ENCODE measurements at regions not wholly inside any gene's neighbourhood (a gene's known extent, or its start where the extent isn't known, plus 50 kb on each side); places are given as distances from the start of the nearest gene placed in this dataset.
"Not testable (repeated sequence)": the region's sequence is repeated elsewhere in the genome, so short reads cannot be mapped to it uniquely, and the experiment has no call there.

DNA sequence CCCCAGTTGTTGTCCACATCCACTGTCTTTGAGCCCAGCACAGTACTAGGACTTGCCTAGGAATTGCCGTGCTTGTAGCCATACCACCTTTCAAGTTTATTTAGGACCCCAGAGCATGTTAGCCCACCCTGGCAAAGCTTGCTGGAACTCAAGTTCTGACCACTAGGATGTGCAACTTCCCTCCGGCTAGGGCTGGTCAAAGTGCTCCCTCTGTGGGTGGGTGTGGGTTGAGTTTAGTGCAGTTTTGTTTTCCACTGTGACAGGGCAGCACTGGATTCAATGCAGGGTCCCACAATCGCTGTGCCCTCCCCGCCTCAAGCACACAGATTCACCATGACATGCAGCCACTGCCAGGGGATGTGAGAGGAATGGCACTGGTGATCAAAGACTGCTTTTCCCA, 96.0 kb downstream of the RASGEF1B start:
- DNase-seq (ENCODE audit: low read depth in 4 of 4, low spot score in 3 of 4) = no peak

DNA sequence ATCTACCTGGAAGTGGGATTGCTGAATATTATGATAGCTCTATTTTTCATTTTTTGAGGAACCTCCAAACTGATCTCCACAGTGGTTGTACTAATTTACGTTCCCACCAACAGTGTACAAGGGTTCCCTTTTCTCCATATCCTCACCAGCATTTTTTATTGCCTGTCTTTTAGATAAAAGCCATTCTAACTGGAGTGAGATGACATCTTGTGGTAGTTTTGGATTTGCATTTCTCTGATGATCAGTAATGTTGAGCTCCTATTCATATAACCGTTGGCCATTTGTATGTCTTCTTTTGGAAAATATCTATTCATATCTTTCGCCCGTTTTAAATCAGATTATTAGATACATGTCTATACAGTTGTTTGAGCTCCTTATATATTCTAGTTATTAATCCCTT, 101.8 kb downstream of the RASGEF1B start:
- no peak for DNase-seq (ENCODE audit: low read depth in 4 of 4, low spot score in 3 of 4)

DNA sequence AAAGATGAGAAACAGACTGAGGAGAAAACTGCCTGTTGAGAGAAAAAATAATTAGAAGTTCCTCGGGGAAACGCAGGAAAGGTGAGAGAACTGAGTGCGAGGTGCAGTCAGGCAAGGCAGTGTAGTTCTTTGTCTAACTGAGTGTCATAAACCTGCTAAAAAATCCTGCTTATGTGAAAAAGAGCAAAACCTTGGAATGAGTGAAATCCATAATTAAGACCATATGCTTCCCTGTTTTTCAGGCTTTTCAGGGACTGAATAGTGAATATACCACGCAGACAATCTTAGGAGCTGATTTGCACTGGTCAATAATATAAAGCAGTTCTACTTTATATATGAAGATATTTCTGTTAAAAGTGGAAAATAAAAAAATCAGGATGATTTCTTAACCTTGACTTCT, 104.9 kb downstream of the RASGEF1B start:
- no peak for DNase-seq (ENCODE audit: low read depth in 4 of 4, low spot score in 3 of 4)

DNA sequence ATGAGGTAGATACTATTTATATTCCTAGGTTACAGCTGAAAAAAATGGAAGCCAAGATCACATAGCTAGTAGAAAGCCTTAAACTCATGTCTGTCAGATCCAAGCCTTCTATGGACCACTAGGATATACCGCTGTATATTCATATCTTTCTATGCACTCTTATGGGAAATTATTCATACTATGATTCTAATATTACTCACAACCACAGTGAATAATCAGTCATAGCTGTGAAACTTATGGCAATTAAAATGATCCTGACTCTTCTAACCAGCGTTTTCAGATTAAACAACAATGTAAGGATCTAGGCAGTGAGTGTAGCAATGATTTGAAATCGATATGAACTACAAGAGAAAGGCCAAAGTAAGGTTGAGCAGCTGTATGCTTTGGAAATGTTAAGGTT, 111.0 kb downstream of the RASGEF1B start:
- DNase-seq (ENCODE audit: low read depth in 4 of 4, low spot score in 3 of 4) = no peak

DNA sequence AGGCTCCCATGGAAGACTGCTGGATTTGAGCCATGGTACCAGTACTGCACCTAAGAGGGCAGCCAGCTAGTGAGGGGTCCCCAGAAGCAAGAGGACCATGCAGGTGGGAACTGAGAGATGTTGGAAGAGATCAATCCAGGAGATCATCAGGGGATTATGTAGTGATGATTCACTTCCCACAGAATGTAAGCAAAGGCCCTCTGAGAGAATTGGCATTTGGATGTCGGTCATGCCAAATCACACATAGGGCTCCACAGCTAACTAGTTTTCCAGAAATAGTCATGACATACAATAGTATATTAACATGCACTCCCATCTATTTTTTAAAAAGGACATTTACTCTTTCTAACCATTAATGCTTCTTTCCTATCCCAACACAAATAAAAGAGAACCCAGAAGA, 112.5 kb downstream of the RASGEF1B start:
- DNase-seq (ENCODE audit: low read depth in 4 of 4, low spot score in 3 of 4) = no peak

DNA sequence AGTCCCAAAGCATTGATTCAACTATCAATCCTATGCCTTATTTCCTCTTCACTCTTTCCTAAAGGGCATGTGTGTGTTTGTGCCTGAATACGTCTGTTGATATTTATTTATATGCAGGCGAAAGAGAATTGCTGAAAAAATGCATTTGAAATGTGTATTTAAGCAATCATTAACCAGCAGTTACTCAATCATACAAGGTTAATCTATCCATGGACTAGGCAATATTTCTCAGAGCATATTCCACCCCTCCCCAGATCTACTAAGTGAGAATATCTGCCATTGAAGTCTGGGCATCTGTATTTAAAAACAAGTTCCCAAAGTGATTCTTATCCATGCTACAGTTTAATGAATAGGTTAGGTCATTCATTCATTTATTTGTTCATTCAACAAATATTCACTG, 113.6 kb downstream of the RASGEF1B start:
- DNase-seq (ENCODE audit: low read depth in 4 of 4, low spot score in 3 of 4) = no peak

DNA sequence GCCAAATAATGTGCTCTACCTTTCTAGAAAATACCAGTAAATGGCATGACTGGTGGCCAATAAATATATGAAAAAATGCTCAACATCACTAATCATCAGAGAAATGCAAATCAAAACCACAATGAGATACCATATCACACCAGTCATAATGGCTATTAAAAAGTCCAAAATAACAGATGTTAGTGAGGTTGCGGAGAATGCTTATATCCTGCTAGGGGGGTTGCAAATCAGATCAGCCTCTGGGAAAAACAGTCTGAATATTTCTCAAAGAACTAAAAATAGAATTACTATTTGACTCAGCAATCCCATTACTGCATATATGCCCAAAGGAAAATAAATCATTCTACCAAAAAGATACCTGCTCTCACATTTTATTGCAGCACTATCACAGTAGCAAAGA, 115.1 kb downstream of the RASGEF1B start:
- no peak for DNase-seq (ENCODE audit: low read depth in 4 of 4, low spot score in 3 of 4)

DNA sequence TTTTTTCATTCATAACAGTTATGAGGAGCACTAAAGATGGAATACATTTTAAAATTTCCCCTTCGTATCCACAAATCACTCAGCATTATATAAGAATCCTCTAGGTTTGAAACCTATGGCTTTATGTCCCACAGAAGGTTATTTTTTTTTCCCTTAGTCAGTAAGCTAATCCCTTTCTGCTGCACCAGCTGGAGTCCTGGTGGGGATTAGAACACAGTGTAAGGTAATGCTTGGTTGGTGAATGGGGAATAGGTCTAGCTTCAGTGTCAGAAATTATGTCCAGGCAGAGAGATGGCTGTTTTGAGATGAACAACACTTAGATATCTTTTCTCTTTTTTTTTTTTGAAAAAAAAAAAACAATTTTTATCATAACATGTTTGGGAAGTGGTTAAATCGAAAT, 116.6 kb downstream of the RASGEF1B start:
- no peak for DNase-seq (ENCODE audit: low read depth in 4 of 4, low spot score in 3 of 4)

DNA sequence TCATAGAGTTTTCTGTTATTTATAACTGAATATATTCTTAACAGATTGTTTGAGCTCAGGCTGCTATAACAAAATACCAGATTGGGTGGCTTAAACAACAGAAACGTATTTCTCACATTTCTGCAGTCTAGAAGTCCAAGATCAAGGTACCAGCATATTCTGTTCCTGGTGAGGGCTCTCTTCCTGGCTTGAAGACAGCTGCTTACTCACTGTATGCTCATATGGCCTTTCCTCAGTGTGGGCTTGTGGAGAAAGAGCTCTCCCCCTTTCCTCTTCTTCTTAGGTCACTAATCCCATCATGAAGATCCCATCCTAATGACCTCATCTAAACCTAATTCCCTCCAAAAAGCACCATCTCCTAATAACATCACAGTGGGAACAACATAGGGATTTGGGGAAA, 117.8 kb downstream of the RASGEF1B start:
- DNase-seq (ENCODE audit: low read depth in 4 of 4, low spot score in 3 of 4) = no peak

DNA sequence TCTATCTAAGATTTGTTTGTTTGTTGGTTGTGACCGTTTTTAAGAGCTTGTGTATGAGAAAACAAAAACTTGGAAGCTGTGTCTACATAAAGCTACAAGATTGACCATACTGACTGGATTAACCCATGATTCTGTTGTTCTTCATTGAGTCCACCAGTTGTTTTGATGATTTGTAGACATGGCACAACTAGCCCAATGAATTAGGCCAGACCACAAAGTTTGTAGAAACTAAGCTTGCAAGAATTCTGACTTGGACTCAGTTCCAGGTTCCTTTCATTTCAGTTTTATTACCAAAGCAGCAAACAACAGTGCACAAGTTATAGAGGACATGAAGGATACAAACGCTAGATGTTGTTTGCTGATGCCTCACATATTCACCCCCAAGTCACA, 119.3 kb downstream of the RASGEF1B start:
- DNase-seq (ENCODE audit: low read depth in 4 of 4, low spot score in 3 of 4) = peak in 2 of 4 donors; percentile 14 to 25

DNA sequence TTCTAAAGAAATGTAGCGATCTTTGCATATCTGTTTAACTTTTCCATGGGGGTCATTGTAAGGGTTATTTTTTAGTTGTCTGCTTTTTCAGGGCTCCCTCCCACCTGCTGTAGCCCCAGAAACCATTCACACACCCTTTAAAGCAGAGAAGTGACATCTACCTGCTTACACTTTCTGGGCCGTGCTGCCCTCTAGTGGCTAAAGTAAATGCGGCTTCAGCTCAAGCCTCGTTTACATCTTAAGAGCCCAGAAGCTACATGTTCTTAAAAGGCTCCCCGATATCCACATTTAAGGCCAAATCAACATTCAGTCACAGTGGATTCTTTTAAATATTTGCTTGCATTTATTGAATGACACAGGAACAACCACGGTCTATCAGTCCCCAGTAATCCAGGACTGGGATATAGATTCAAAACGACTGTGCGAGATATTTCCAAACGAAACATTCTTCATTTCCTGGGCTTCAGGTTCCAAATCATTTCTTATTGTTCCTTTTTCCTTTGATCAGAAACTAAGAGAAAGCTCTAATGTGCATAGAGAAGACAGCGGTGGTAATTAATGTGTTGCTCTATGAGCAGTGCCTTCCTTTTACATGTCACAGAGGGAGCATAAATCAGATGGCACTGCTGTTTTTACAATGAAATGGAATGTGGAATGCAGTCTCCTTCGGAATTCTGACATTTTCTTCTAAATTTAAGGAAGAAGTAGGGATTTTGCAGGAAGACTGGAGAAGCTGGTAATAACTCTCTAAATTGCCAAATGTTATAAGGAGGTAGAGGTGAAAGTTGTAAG, 119.9 kb downstream of the RASGEF1B start:
- DNase-seq (ENCODE audit: low read depth in 4 of 4, low spot score in 3 of 4) = peak; percentile 73 to 81 (median 78)

DNA sequence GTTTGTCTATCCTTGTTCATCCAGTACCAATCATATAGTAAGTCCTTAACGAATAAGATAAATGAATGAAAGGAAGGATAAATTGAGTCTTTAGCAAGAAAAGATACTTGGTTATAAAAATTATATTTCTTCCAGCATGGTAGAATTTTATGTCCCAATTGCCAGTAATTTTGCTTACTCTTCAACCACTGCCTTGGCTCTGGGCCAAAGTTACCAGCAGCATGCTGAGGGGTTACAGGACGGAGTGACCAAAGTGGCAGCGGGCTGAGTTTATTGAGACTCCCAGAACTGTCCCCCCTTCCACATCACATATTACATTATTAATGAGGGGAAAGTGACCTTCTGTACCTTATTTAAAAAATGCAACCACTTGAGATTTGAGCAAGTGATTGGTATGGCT, 121.7 kb downstream of the RASGEF1B start:
- no peak for DNase-seq (ENCODE audit: low read depth in 4 of 4, low spot score in 3 of 4)

DNA sequence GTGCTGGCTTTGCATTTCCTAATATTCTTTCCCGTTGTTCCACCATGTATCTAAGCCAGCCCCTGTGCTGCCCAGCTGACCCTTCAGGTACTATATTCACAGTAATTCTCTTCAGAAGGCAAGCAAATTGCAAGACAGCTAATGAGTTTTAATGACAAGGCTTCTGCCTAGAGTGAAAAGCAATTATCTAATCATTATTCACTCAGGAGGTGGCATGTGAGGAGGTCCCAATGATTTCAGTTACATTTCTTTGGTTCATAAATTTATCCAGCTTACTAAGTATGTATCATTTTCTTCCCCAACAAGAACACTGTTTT, 123.0 kb downstream of the RASGEF1B start:
- no peak for DNase-seq (ENCODE audit: low read depth in 4 of 4, low spot score in 3 of 4)

DNA sequence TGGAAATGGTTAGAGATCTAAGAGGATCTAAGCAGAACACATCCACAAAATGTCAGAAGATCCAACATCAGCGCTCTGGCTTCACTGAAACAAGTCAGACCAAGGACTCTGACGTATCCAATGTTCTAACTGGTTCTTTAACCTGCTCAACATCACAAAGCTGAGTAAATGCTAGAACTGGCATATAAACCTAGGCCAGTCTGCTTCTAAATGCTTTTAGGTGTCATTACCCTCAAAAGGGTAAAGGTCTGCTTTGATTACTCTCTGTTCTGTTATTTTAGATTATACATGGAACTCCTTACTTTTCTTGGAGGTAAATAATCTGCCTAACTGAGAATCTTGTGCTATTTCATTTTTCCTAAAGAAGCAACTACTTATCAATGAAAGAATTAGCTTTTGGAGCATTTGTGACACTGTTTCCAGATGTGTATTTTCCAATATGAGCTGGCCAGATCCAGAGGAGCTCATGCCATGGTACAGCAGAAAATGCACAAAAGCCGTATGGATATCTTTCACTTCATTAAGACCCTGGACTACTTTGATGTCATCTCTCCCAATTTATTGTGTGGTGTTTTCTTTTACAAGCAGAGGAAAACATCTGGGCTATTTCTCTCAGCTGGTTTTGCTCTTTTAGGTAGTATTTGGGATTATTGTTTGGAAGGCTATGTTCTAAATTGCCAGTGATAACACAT, 123.5 kb downstream of the RASGEF1B start:
- DNase-seq (ENCODE audit: low read depth in 4 of 4, low spot score in 3 of 4) = no peak

DNA sequence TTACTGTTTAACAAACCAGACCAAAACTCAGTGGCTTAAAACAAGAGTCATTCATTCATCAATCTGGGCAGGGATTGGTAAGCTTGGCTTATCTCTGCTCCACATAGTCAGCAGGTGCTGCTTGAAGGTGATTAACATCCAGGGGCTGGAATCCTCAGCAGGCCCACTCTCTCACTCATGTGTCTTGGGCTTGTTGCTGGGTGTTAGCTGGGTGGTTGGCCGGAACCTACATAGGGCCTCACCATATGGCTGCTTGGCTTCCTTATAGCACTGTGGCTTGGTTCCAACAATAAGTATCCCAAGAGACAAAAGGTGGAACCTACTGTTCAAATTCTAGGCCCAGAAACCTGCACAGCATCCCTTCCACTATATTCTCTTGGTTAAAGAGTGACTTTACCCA, 125.0 kb downstream of the RASGEF1B start:
- DNase-seq (ENCODE audit: low read depth in 4 of 4, low spot score in 3 of 4) = no peak

DNA sequence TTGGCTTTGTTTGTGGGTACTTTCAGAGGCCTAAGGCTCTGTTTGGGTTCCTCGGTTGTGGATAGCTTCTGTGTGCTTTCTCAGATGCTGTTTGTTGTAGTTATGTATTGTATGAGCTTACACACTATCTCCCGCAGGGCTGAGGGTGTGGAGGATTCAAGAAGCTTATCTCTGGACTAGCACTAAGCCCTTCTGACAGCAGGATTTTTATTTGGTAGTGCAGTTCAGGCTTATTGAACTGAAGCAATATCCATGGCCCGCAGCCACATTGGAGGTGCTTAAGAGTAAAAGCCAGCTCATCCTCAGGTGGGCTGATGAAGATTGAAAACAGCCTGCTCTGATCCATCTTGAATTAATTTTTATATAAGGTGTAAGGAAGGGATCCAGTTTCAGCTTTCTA, 128.2 kb downstream of the RASGEF1B start:
- DNase-seq (ENCODE audit: low read depth in 4 of 4, low spot score in 3 of 4) = no peak

DNA sequence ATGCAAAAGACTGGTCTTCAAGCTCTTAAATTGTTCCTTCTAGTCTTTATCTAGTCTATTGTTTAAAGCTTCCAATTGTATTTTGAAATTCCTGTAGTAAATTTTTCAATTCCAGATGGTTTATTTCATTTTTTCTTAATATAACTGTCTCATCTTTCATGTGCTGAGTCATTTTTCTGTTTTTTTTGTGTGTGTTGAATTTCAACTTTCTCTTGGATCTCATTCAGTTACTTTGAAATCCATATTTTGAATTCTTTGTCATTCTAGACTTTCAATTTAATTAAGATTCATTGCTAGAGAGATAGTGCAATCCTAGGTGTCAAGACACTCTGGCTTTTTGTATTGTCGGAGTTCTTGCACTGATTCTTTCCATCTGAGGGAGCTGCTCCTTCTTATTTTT, 128.0 kb upstream of the PRKG2 start:
- no peak for DNase-seq (ENCODE audit: low read depth in 4 of 4, low spot score in 3 of 4)

DNA sequence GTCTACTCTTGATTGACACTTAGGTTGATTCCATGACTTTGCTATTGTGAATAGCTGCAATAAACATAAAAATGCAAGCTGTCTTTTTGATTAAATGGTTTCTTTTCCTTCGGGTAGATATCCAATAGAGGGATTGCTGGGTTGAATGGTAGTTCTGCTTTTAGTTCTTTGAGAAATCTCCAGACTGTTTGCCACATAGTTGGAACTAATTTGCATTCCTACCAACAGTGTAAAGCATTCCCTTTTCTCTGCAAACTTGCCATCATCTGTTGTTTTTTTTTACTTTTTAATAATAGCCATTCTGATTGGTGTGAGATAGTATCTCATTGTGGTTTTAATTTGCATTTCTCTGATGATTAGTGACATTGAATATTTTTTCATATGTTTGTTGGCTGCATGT, 122.2 kb upstream of the PRKG2 start:
- DNase-seq (ENCODE audit: low read depth in 4 of 4, low spot score in 3 of 4) = no peak

DNA sequence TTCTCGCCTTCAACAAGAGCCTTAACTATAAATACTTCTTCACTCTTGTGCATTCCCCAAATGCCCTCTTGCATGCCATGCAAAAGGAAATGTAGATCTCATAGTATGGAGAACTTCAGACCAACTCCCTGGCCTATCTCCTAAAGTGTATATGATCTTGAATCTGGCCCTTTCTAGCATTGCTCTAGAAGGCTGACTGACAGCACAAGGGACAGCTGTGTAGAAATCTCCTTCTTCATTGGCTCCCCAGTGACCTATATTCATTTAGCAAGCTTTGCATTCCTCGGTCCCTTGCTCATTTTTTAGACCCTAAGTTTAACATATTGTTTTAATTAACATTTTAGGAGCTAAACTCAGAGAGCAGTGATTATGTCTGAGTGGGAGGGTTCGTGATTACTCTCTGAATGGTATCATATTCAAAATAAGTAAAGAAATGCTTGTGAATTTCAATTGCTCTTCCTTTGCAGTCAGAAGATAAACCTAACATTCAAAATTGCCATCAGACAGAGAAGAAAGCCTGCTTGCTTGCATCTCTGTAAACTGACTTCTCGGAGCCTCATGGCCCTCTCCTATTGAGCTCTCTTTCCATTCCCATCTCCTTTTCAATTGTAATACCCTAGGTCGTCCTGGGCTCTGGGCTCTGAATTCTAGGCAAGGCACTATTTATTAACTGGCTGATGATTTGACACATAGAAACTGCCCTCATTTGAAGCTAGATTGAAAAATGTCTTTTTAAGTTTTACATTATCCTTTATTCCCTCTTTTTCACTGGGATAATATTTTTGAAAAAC, 120.3 kb upstream of the PRKG2 start:
- no peak for DNase-seq (ENCODE audit: low read depth in 4 of 4, low spot score in 3 of 4)

DNA sequence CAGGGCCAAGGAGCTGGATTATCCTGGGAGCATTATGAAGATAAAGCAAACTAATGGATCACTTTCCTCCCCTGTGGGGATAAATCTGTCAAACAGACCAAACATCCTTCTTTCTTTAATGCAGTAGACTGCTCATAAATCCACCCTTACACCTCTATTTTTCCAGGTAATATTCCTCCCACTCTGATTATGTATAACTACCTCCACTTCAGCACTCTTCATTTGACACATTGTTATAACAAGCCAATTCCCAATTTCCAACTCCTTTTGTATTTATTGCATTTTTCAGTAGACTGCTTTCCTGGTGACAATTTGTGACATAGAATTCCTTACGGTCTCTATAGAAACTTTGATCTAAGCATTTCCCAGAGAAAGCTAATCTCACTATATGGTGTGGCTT, 115.0 kb upstream of the PRKG2 start:
- no peak for DNase-seq (ENCODE audit: low read depth in 4 of 4, low spot score in 3 of 4)

DNA sequence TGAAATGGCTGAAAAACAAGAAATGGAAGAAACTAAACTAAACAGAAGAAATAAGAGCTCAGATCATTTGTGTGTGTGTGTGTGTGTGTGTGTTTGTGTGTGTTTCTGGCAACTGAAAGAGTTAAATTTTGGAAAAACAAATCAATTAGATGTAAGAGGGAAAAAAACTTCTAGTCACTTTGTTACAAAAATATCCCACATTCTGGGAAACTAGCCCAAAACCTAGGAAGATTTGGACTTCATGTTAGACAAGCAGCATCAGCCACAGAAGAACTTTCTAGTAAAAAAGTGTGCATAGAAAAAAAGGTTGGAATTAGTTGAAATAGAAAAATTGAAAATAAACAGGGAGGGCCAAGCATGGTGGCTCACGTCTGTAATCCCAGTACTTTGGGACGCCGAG, 111.6 kb upstream of the PRKG2 start:
- no peak for DNase-seq (ENCODE audit: low read depth in 4 of 4, low spot score in 3 of 4)

DNA sequence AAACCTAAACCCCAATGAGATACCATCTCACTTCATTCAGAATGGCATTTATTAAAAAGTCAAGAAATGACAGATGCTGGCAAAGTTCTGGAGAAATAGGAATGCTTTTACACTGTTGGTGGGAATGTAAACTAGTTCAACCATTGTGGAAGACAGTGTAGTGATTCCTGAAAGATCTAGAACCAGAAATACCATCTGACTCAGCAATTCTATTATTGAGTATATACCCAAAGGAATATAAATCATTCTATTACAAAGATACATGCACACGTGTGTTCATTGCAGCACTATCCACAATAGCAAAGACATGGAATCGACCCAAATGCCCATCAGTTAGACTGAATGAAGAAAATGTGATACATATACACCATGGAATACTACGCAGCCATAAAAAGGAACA, 109.6 kb upstream of the PRKG2 start:
- DNase-seq (ENCODE audit: low read depth in 4 of 4, low spot score in 3 of 4) = not testable (repeated sequence)

Data from right renal pelvis (tissue), 4 donors.